ENCODE measurements at regions not wholly inside any gene's neighbourhood (a gene's known extent, or its start where the extent isn't known, plus 50 kb on each side); places are given as distances from the start of the nearest gene placed in this dataset.
"Not testable (repeated sequence)": the region's sequence is repeated elsewhere in the genome, so short reads cannot be mapped to it uniquely, and the experiment has no call there.

DNA sequence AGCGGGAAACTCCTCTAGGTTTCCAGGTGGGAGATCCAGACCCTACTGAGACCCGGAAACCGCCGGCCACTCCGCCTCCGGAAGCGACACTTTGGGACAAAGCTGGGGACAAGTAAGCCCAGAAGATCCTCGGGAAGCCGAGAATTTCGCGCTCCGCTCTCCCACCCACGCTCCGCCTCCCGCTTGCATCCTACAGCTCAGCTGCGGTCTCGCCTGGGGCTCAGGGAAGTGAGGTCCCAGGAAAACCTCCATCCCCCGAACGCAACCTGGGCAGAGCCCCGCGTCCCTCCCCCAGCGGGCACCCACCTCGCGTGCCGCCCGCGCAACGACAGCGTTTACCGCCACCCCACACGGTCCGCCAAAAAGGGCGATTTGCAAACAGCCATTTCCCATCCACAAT, 4054.7 kb upstream of the TPTE start:
- DNase-seq (ENCODE audit: low spot score in 2 of 2); H3K9me3 ChIP-seq; H3K27me3 ChIP-seq; intact Hi-C loops (cut with DNase I); H3K27ac ChIP-seq; H3K4me1 ChIP-seq; H3K36me3 ChIP-seq; H3K4me3 ChIP-seq: not testable (repeated sequence)

GRCh38 chr21:6467189-6467774, 4054.1 kb upstream of the TPTE start:
- H3K9me3 ChIP-seq; H3K27ac ChIP-seq; DNase-seq (ENCODE audit: low spot score in 2 of 2); H3K27me3 ChIP-seq; H3K4me3 ChIP-seq; H3K36me3 ChIP-seq; H3K4me1 ChIP-seq; intact Hi-C loops (cut with DNase I): not testable (repeated sequence)

DNA sequence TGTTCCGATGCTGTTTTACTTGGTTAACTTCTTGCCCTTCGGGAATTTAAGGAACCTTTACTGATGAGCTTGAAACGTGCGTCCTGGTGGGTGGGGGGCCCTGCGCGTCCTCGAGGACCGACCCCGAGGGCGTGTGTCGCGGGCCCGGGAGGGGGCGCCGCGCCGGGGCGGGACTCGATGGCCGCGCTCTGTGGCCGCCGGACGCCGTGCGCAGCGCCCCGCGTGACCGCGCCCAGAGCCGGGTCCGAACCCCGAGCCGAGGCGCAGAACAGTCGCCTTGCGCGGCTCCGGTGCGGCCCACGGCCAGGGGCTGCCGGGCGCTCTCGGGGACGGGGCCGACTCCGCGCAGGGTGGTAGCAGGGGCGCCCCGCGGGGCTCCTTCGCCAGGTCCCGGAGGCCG, 4053.5 kb upstream of the TPTE start:
- H3K9me3 ChIP-seq; H3K4me3 ChIP-seq; DNase-seq (ENCODE audit: low spot score in 2 of 2); H3K36me3 ChIP-seq; intact Hi-C loops (cut with DNase I); H3K27ac ChIP-seq; H3K4me1 ChIP-seq; H3K27me3 ChIP-seq: not testable (repeated sequence)

DNA sequence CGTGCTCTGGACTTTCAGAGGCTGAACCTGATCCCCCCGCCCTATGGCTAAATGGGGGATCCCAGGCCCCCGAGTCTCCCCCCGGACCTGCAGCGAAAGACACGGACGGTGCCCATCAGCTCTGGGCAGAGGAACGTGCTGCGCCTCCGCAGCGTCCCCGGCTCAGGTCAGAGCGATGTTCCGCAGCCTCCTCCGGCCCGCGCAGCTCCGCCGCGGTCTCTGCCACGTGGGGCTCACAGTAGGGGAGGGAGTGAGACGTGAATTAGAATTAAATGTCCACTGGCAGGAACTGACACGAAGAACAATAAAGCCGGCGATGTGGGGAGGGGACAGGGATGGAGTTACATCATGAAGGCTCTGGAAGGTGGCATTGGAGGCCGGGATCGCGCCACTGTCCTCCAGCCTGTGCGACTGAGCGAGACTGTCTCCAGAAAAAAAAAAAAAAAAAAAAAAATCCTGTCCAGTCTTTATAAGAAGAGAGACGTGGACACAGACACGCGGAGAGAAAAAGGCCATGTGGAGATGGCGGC, 4053.0 kb upstream of the TPTE start:
- H3K27ac ChIP-seq; H3K27me3 ChIP-seq; DNase-seq (ENCODE audit: low spot score in 2 of 2); H3K4me3 ChIP-seq; intact Hi-C loops (cut with DNase I); H3K9me3 ChIP-seq; H3K4me1 ChIP-seq; H3K36me3 ChIP-seq: not testable (repeated sequence)

GRCh38 chr21:6474250-6474968, 4047.0 kb upstream of the TPTE start:
- intact Hi-C loops (cut with DNase I); H3K4me3 ChIP-seq; H3K9me3 ChIP-seq; H3K27ac ChIP-seq; H3K36me3 ChIP-seq; H3K4me1 ChIP-seq; DNase-seq (ENCODE audit: low spot score in 2 of 2); H3K27me3 ChIP-seq: not testable (repeated sequence)

- DNase-seq (ENCODE audit: low spot score in 2 of 2); H3K27ac ChIP-seq; H3K9me3 ChIP-seq; H3K27me3 ChIP-seq; H3K4me1 ChIP-seq; H3K4me3 ChIP-seq; H3K36me3 ChIP-seq; intact Hi-C loops (cut with DNase I): not testable (repeated sequence)
These were observed 4040.3 kb upstream of the TPTE start for GRCh38 chr21:6481116-6481515.

DNA sequence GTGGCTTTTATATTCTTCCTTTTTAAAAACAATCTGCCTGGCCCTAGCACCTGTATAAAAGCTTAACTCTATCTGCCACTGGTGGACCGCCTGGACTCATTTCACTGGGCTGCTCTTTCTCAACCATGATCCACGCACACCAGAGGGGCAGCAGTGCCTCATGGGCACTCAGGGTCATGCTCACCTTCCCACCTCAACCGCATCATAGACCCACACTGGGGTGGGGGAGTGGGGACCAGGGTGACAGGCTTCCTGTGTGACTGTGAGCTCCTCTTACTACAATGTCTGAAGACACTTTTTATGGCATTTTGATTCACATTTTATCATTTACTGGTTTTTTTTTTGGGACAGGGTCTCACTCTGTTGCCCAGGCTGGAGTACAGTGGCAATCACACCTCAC, 4038.8 kb upstream of the TPTE start:
- H3K9me3 ChIP-seq; H3K4me1 ChIP-seq; H3K36me3 ChIP-seq; DNase-seq (ENCODE audit: low spot score in 2 of 2); intact Hi-C loops (cut with DNase I); H3K27ac ChIP-seq; H3K4me3 ChIP-seq; H3K27me3 ChIP-seq: not testable (repeated sequence)

DNA sequence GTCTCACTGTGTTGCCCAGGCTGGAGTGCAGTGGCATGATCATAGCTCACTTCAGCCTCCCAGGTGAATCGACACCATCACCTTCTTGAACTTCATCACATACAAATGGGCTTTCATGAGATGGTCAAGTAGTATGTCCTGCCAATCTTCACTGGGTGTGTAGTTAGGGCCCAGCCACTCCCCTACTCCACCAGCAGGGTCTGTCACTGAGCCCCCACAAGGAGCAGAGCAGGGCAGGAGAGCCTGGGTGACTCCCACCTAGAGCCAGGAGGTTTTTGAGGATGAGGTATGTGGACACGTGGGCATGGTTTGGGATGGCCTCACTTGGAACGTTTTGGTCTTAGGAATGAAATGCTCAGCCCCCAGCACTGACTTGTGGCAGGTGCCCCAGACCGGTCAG, 4037.7 kb upstream of the TPTE start:
- H3K36me3 ChIP-seq; H3K27ac ChIP-seq; H3K9me3 ChIP-seq; H3K4me3 ChIP-seq; intact Hi-C loops (cut with DNase I); H3K27me3 ChIP-seq; H3K4me1 ChIP-seq: not testable (repeated sequence)
- DNase-seq (ENCODE audit: low spot score in 2 of 2): peak in 1 of 2 donors; percentile 8

DNA sequence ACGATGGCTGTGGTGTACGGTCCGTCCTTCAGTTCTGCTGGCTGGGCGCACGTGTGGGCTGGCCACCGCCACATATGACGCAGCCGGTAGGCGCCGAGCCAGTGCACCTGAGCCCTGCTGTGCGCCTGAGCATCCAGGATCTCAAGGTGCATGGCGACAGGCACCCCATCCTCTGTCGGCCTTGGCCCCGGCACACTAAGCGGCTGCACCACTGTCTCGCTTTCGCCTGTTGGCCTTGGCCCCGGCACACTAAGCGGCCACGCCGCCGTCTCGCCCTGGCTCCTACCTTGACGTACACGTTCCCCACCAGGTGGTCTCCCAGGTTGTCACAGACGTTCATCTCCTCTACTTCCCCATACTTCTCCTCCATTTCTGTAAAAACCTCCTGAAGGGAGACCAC, 4034.6 kb upstream of the TPTE start:
- intact Hi-C loops (cut with DNase I); H3K9me3 ChIP-seq; H3K27me3 ChIP-seq; H3K4me3 ChIP-seq; H3K36me3 ChIP-seq; H3K27ac ChIP-seq; H3K4me1 ChIP-seq: not testable (repeated sequence)
- DNase-seq (ENCODE audit: low spot score in 2 of 2): peak in 1 of 2 donors; percentile 7

- not testable (repeated sequence) for H3K27me3 ChIP-seq
These were observed 4028.7 kb upstream of the TPTE start for GRCh38 chr21:6492691-6493090.

DNA sequence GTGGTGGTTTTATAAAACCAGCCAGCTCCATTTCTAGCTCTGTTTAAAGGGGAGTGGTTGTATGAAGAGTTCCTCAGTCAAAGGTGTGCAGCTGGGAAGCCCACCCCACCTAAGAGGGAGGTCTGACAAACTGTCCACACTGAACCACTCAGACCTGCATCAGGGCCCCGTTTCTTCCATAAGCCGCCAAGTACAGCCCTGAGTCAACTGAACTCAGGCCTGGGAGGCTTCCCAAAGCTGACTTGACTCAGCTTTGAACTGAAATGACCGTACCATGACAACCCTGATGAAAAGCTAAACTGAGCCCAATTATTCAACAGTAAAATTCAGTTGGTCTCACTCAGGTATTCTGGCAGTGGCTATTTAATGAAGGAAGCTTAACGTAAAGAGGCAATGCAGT, 4027.4 kb upstream of the TPTE start:
- H3K36me3 ChIP-seq; H3K27ac ChIP-seq; DNase-seq (ENCODE audit: low spot score in 2 of 2); H3K27me3 ChIP-seq; H3K4me1 ChIP-seq; intact Hi-C loops (cut with DNase I); H3K9me3 ChIP-seq; H3K4me3 ChIP-seq: not testable (repeated sequence)

More at GRCh38 chr21:6492691-6493090, 4028.7 kb upstream of the TPTE start:
- intact Hi-C loops (cut with DNase I); H3K9me3 ChIP-seq; H3K4me3 ChIP-seq; DNase-seq (ENCODE audit: low spot score in 2 of 2); H3K36me3 ChIP-seq; H3K4me1 ChIP-seq; H3K27ac ChIP-seq: not testable (repeated sequence)

- H3K27ac ChIP-seq; H3K4me1 ChIP-seq; H3K27me3 ChIP-seq; H3K36me3 ChIP-seq; DNase-seq (ENCODE audit: low spot score in 2 of 2); intact Hi-C loops (cut with DNase I); H3K9me3 ChIP-seq; H3K4me3 ChIP-seq: not testable (repeated sequence)
These were observed 4025.0 kb upstream of the TPTE start for GRCh38 chr21:6496356-6496755.

- H3K4me1 ChIP-seq; H3K27me3 ChIP-seq; intact Hi-C loops (cut with DNase I); H3K36me3 ChIP-seq; DNase-seq (ENCODE audit: low spot score in 2 of 2); H3K9me3 ChIP-seq; H3K27ac ChIP-seq: not testable (repeated sequence)
- peak overlapping the region in 1 of 2 donors; percentile 52 for H3K4me3 ChIP-seq
These were observed 4022.7 kb upstream of the TPTE start for GRCh38 chr21:6498716-6499115.

DNA sequence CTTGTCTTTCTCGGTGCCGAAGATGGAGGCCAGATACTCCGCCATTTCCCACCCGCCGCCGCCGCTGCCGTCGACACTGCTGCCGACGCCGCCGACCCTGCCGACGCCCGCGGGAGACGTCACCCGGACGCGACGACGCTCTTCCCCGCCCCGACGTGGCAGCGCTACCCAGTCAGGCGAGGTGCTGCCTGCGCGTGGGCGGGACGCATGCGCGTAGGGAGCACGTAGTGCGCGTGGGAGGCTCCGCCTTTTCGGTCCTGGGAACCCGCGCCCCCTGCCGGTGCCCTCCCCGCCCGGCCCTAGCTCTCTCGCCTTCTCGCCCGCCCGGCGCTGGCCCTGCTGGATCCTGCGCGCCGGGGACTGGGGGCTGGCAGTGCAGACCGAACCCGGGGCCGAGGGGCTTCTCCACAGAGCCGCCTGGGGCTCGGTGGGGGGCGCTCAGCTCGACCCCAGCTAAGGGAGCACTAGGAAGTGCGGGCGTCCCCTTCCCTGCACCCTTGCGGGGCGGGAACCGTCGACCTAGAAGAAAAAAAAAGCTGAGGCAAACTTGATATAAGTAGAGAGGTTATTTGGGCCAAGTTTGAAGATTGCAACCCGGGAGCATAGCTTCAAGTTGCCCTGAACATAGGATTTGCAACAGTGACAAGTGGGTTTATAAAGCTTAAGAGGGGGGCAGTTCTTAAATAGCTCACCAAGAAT, 4022.1 kb upstream of the TPTE start:
- intact Hi-C loops (cut with DNase I); H3K27ac ChIP-seq; H3K4me1 ChIP-seq; H3K27me3 ChIP-seq; H3K9me3 ChIP-seq; H3K36me3 ChIP-seq: not testable (repeated sequence)
- peak in 1 of 2 donors; percentile 66 for DNase-seq (ENCODE audit: low spot score in 2 of 2)
- peak overlapping the region in 1 of 2 donors; percentile 52 for H3K4me3 ChIP-seq

Measured in ascending aorta (tissue), 2 donors.